HG03280 (cell line): ENCODE measurements at regions not wholly inside any gene's neighbourhood (a gene's known extent, or its start where the extent isn't known, plus 50 kb on each side); places are given as distances from the start of the nearest gene placed in this dataset.
"Not testable (repeated sequence)": the region's sequence is repeated elsewhere in the genome, so short reads cannot be mapped to it uniquely, and the experiment has no call there.

Experiments
- ATAC-seq: cut with Tn5 transposase; IDR thresholded peaks from one replicate; pipeline ENCODE4 v1.9.1; 2021; ENCODE audit warnings: mild to moderate bottlenecking, moderate library complexity; ENCODE audit not compliant: unreplicated experiment

- no peak for ATAC-seq
These were observed 729.0 kb upstream of the ANO3 start for GRCh38 chr11:25602959-25603358.

DNA sequence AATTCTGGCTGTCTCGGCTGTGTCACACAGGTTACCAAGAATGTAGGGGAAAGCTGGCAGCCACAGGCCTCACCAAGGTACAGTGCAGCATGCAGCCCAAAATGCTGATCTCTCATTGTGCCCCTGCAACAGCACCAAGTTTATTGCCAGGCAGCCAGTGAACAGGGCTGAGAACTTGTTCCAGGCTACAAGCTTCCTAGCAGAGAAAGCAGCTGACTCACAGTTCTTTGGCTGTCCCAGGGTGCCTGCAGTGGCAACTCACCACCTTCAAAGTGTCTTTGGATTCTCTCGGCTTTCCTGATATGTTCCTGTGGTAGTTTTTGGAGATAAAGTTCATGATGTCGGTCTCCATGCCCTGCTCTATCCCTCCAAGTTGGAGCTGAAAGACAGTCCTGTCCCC lies 719.1 kb upstream of the ANO3 start:
- no peak for ATAC-seq

GRCh38 chr11:25613451-25613850 lies 718.5 kb upstream of the ANO3 start:
- ATAC-seq = no peak

GRCh38 chr11:25613865-25614264 lies 718.1 kb upstream of the ANO3 start:
- ATAC-seq = no peak

DNA sequence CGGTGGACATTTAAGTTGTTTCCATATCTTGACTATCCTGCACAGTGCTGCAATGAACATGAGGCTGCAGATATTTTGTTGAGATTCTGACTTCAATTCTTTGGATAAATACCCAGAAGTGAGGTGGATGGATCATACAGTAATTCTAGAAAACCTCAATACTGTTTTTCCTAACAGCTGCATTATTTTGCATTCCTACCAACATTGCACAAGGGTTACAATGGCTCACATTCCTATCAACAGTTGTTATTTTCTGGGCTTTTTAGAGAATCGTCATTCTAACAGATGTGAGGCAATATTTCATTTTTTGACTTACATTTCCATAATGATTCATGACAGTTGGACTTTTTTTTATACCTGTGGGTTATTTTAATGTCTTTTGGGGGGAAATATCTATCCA lies 716.9 kb upstream of the ANO3 start:
- no peak for ATAC-seq

GRCh38 chr11:25615841-25616240 lies 716.1 kb upstream of the ANO3 start:
- ATAC-seq = no peak

- ATAC-seq = no peak
These were observed 706.8 kb upstream of the ANO3 start for GRCh38 chr11:25625094-25625493.

GRCh38 chr11:25628030-25628429 lies 703.9 kb upstream of the ANO3 start:
- no peak for ATAC-seq

- ATAC-seq = no peak
These were observed 698.7 kb upstream of the ANO3 start for GRCh38 chr11:25633230-25633629.

DNA sequence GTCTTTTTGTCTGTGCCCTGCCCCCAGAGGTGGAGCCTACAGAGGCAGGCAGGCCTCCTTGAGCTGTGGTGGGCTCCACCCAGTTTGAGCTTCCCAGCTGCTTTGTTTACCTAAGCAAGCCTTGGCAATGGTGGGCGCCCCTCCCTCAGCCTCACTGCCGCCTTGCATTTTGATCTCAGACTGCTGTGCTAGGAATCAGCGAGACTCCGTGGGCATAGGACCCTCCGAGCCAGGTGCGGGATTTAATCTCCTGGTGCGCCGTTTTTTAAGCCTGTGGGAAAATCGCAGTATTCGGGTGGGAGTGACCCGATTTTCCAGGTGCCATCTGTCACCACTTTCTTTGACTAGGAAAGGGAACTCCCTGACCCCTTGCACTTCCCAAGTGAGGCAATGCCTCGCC lies 682.7 kb upstream of the ANO3 start:
- not testable (repeated sequence) for ATAC-seq

- no peak for ATAC-seq
These were observed 681.6 kb upstream of the ANO3 start for GRCh38 chr11:25650319-25650718.

DNA sequence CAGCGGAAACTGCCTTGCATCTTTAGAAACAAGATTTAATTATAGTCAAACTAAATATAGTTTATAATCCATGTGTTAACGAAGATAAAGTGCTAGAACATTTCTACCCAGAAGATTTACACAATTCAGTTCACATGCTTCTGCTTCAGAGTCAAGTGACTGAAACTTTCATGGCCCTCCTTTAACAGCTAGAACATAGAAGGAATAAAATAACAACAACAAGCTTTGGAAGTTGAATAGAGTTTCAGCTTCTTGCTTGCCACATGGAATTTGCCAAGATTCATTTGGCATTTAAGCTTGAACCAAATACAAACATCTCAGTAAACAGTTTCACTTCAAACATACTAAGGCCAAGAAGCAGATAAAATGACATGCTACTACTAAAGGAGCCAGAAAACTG lies 676.3 kb upstream of the ANO3 start:
- no peak for ATAC-seq

DNA sequence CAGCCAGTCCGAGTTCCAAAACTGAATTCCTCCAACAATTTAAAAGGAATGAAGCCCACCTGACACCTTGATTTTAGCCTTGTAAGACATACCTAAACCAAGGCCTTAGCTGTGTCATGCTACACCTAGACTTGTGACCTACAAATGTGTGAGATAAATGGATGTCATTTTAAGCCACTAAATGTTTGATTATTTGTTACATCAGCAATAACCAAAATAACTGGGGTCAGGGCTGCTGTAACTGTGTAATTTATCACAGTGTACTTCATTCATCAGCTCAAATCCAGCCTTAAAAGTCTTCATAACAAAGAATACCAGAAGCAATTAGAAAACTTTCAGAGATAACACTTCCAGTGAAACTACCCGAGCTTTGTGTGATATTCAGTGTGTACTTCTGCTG lies 673.0 kb upstream of the ANO3 start:
- ATAC-seq = no peak

- ATAC-seq = no peak
These were observed 672.2 kb upstream of the ANO3 start for GRCh38 chr11:25659706-25660105.

DNA sequence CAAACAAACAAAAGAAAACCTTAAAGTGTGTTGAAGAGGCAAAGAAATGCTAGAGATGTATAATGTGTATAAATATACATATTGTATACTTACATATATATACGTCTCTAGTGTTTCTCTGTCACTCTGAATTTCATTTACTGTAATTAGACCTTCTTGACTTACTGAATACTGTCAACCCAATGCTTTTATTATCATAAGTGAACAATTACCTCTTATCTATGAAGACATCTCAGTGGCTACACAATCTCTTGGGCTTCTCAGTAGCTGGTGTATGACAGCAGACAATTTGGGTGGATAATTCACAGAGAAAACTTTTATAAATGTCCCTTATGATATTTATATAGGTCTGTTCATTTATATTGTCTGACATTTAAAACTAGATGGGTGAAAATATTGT lies 664.1 kb upstream of the ANO3 start:
- ATAC-seq = no peak

DNA sequence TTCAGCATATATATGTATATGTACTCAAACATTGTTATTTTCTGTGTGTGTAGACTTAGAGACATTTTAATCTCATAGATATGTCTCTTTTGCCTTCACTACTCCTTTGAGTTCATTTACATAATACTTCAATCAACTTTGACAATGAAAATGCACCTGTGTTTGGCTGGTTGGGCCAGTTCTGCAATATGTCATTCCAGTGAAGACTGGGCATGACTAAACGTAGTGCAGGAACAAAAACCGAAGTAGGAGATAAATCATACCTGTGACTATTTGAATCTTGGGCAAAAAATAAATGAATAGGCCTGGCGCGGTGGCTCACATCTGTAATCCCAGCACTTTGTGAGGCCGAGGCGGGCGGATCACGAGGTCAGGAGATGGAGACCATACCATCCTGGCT lies 640.0 kb upstream of the ANO3 start:
- no peak for ATAC-seq

DNA sequence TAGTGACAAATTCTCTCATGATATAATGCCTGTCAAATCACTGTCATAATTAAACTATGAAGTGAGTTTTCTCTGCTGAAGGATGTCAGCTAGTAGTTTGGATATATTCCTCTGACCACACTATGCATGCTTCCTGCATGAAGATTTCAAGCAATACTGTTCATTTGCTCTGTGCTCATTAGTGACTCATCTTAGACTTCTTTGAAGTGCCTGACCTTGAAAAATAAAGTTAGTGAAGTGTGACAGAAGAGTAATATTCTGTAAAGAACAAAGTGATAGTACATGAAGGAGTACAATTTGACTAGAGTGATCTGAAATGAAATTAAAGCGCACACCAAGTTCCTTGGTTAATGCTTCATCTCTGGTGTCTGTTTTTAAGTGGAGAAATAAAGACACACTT lies 629.5 kb upstream of the ANO3 start:
- ATAC-seq = no peak

- no peak for ATAC-seq
These were observed 621.0 kb upstream of the ANO3 start for GRCh38 chr11:25710975-25711374.

DNA sequence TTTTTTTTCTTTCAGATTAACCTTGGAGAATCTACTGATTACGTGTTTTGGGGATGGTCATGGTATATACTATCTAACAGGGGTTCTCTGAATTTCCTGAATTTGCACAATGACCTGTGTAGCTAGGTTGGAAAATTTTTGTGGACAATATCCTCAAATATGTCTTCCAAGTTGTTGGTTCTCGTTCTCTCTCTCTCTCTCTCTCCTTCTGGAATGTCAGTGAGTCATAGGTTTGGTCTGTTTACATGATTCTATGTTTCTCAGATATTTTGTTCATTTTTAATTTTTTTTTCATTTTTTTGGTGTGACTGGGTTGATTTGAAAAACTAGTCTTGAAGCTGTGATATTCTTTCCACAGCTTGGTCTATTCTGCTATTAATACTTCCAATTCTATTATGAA lies 604.0 kb upstream of the ANO3 start:
- ATAC-seq = no peak

DNA sequence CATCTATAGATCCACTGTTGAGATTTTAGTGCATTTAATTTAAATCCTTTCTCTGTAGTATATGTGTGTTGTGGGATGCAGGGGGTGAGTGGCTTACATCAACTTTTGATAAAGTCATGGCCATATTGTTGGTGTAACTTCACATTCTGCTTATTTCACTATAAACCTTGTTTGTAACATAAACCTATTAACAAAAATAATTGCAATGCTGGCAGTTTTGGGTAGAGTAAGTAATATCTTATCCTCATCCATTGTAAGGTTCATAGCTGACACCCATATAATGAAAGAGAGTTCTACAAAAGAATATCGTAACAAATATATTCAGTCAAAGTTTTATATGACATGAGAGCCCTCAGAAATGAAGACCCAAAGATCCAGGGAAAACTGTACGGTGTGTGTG lies 601.7 kb upstream of the ANO3 start:
- no peak for ATAC-seq

DNA sequence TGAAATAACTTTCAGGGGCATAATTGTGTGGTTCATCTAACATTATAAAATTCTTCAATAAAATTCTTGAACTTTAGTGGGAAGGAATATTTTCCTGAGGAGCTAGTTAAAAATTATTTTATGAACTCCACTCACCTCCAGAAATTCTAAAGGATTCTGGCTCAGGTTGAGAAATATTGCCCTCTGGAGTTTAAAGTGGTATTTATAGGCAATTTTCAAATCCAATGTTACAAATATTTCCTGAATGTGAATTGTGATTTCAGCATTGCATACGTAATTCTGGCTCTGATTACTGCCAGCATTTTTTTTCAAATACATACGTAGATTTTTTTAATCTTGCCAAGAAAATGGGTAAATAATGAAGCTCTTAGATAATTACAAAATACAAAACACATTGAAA lies 598.2 kb upstream of the ANO3 start:
- no peak for ATAC-seq

DNA sequence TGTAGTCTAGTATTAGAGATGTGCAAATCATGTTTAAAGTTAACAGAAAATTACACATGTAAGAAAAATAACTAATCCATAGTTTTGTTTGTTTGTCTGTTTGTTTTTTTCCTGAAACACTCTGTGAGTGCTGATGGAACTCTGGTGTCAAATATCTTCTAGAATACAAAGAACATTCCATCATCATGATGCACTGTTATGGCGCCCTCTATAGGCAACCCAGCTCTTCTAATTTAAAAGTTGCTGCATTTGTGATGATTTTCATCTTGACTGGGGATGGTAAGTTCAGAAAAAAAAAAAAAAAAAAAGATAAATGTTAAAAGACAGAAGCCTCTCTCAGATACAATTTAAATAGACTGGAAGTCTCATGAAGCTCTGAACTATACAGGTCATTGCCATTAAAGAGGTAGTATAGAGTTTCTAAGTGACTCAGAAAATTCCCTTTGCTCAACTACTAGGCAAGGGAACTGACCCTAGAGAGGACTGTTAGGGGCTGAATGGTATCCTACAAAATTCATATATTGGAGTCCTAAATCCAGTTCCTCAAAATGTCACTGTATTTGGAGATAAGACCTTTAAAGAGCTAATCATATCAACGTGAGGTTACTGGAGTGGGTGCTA lies 597.2 kb upstream of the ANO3 start:
- ATAC-seq = no peak

DNA sequence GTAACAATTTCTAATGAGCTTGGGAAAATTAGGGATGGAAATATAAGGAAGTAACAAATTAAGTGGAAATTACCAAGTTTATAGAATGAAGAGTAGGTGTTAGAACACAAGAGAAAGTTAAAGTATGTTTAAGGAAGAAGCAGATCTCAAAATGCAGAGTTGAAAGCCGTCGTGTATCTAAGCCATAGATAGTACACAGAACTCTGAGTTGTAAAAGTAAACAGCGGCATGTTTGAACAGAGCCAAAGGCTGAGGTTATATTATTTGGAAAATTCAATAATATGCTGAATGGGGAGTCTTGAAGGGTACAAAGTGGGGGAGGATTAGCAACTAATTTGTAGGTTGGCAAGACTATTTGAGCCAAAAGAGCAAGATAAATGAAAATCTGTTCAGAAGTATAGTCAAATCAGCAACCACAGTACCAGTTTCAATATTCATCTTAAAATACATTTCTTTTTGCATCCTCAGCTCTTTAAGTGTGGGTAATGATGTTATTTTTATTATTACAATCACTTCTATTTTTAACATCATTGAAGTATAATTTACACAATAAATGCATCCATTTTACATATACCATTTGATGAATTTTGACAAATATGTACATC lies 594.8 kb upstream of the ANO3 start:
- no peak for ATAC-seq
